Tibial nerve (tissue), 4 donors: ENCODE measurements at regions not wholly inside any gene's neighbourhood (a gene's known extent, or its start where the extent isn't known, plus 50 kb on each side); places are given as distances from the start of the nearest gene placed in this dataset.

ENCODE experiments used
- EP300 ChIP-seq, 2 donors: sonication (generic); formaldehyde crosslinking; IDR thresholded peaks; one replicate each; pipeline ENCODE4 v1.6.1; 2017; ENCODE audit warnings: antibody characterized with exemption in 2 of 2, mild to moderate bottlenecking in 1 of 2
- POLR2A ChIP-seq, 2 donors: fragments of 450-650 bp; IDR thresholded peaks; one replicate each; pipeline ENCODE4 v1.6.1; 2017; ENCODE audit warnings: antibody characterized with exemption in 2 of 2, mild to moderate bottlenecking in 2 of 2, moderate library complexity in 2 of 2
- TF ChIP-seq, protein P1 (sequence below), 5 experiments: fragments of 200-600 bp in 3 of 5; fragments of 450-650 bp in 2 of 5; sonication (generic) in 3 of 5; IDR thresholded peaks; one replicate each; pipeline ENCODE4 v1.5.1; 2016 to 2019; ENCODE audit warnings: antibody characterized with exemption in 5 of 5, mild to moderate bottlenecking in 3 of 5, moderate library complexity in 2 of 5

DNA sequence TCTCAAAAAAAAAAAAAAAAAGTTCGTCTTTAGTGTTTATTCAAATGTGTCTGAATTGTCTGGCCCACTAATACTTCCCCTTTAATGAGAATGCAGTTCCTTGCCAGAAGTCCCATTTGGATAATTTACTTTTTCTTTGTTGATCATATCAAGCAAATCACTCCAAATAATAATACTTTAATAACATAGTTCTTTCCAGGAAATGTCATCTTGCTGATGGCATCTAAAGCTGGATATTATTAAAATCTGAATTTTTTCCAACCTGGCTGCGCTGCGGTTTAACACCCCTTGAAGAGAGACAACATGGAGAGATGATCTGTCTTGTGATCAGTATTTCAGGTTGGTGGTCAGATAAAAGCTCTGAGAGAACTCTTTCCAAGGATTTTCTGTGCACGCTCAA lies 111.2 kb upstream of the CNKSR3 start:
- TF ChIP-seq, protein P1, sequence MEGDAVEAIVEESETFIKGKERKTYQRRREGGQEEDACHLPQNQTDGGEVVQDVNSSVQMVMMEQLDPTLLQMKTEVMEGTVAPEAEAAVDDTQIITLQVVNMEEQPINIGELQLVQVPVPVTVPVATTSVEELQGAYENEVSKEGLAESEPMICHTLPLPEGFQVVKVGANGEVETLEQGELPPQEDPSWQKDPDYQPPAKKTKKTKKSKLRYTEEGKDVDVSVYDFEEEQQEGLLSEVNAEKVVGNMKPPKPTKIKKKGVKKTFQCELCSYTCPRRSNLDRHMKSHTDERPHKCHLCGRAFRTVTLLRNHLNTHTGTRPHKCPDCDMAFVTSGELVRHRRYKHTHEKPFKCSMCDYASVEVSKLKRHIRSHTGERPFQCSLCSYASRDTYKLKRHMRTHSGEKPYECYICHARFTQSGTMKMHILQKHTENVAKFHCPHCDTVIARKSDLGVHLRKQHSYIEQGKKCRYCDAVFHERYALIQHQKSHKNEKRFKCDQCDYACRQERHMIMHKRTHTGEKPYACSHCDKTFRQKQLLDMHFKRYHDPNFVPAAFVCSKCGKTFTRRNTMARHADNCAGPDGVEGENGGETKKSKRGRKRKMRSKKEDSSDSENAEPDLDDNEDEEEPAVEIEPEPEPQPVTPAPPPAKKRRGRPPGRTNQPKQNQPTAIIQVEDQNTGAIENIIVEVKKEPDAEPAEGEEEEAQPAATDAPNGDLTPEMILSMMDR (IDR thresholded peaks at IDR 0.05): no peak
- TF ChIP-seq POLR2A (IDR thresholded peaks at IDR 0.05): no peak
- TF ChIP-seq EP300 (IDR thresholded peaks at IDR 0.05): no peak
